H1 (cell line): ENCODE measurements at regions not wholly inside any gene's neighbourhood (a gene's known extent, or its start where the extent isn't known, plus 50 kb on each side); places are given as distances from the start of the nearest gene placed in this dataset.

ENCODE experiments used
- SRF ChIP-seq: IDR thresholded peaks from 2 replicates; pipeline ENCODE4 v1.6.1; 2011; ENCODE audit warnings: mild to moderate bottlenecking, low read depth, low read length, moderate library complexity

DNA sequence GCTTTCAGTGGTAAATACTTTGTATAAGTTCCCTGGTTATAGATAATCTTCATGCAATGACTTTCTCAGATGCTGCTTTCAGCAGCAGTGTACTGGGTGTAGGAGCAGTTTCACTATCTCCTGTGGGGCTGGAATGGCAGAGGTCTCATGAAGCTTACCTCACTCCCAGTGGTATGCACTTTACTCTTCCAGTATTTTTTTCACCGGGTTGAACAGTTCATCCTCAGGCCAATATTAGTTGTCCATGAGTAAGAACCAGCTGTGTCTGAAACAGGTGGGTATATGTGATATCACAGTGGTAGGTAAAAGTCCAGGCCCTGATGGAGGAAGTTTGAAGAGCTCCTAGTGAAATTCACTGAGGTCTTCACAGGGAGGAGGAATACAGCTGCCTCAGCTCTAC is 351.5 kb upstream of the EMCN start (continued):
- TF ChIP-seq SRF: no peak
